Spleen (tissue), 11 donors: ENCODE measurements at regions not wholly inside any gene's neighbourhood (a gene's known extent, or its start where the extent isn't known, plus 50 kb on each side); places are given as distances from the start of the nearest gene placed in this dataset.

ENCODE experiments used
- DNase-seq: peaks from one replicate; pipeline ENCODE4 v3.0.0-alpha.2; 2020
- H3K27ac ChIP-seq, 8 donors: fragments of 200-600 bp; sonication (generic) in 7 of 8; 1 replicate in 4 of 8; 2 replicates in 4 of 8; pipeline versions ENCODE4 v1.5.0 to v1.8.0; 2016 to 2021; ENCODE audit warnings: inconsistent platforms in 4 of 8, mild to moderate bottlenecking in 4 of 8, moderate library complexity in 1 of 8
- H3K27me3 ChIP-seq, 7 donors: fragments of 200-600 bp; sonication (generic) in 6 of 7; replicated peaks in 1 of 7; 1 replicate in 4 of 7; 2 replicates in 3 of 7; pipeline versions ENCODE4 v1.5.0 to v1.8.0; 2016 to 2021; ENCODE audit warnings: inconsistent platforms in 3 of 7, mild to moderate bottlenecking in 1 of 7
- H3K36me3 ChIP-seq, 6 donors: fragments of 200-600 bp; sonication (generic) in 5 of 6; 1 replicate in 4 of 6; 2 replicates in 2 of 6; pipeline versions ENCODE4 v1.5.0 to v1.8.0; 2016 to 2021; ENCODE audit warnings: inconsistent platforms in 2 of 6
- H3K4me1 ChIP-seq, 6 donors: fragments of 200-600 bp; sonication (generic) in 5 of 6; 1 replicate in 3 of 6; 2 replicates in 3 of 6; pipeline versions ENCODE4 v1.5.0 to v1.8.0; 2016 to 2021; ENCODE audit warnings: inconsistent platforms in 3 of 6
- H3K4me3 ChIP-seq, 8 donors: fragments of 200-600 bp; sonication (generic) in 7 of 8; 1 replicate in 4 of 8; 2 replicates in 4 of 8; pipeline versions ENCODE4 v1.5.0 to v1.8.0; 2016 to 2021; ENCODE audit warnings: inconsistent platforms in 4 of 8, mild to moderate bottlenecking in 4 of 8, moderate library complexity in 2 of 8
- H3K9me3 ChIP-seq, 8 donors: fragments of 200-600 bp; sonication (generic) in 7 of 8; 1 replicate in 4 of 8; 2 replicates in 4 of 8; pipeline versions ENCODE4 v1.5.0 to v1.8.0; 2016 to 2021; ENCODE audit warnings: inconsistent platforms in 4 of 8
- POLR2A ChIP-seq, 3 donors: fragments of 450-650 bp; IDR thresholded peaks; one replicate each; pipeline ENCODE4 v1.5.1; 2017; ENCODE audit warnings: antibody characterized with exemption in 3 of 3, mild to moderate bottlenecking in 1 of 3
- POLR2AphosphoS5 ChIP-seq, 3 donors: sonication (generic); formaldehyde crosslinking; IDR thresholded peaks; one replicate each; pipeline ENCODE4 v1.5.1; 2017; ENCODE audit warnings: antibody characterized with exemption in 3 of 3
- WGBS, 5 donors: extraction: QIAGEN DNeasy Blood & Tissue Kit in 3 of 5; methylation state at CpG; one replicate each; pipeline versions ENCODE4 v1.1.5 to v1.1.7; 2013 to 2018; 5-methylcytosine and 5-hydroxymethylcytosine counted together
- intact Hi-C: fragments of 100-400 bp; cut with DNase I; formaldehyde crosslinking; loops from one replicate; pipeline ENCODE4 v1.15.0; 2023; ENCODE audit warnings: low total_unique reads
- TF ChIP-seq, protein P1 (sequence below), 11 experiments: fragments of 200-600 bp in 7 of 11; fragments of 450-650 bp in 4 of 11; sonication (generic) in 4 of 11; IDR thresholded peaks in 8 of 11; conservative IDR thresholded peaks in 3 of 11; 1 replicate in 7 of 11; 2 replicates in 4 of 11; pipeline versions ENCODE4 v1.4.0 to v1.8.0; 2016 to 2021; ENCODE audit warnings: antibody characterized with exemption in 11 of 11, inconsistent platforms in 4 of 11, mild to moderate bottlenecking in 1 of 11
- donor health status: healthy with polysubstance abuse.
- donor health status: DM: no; HTN: no; CAD: no; lungs with moderate emphysema.
- donor health status: DM: no; HTN: no; CAD: no.
- donor health status: Bipolar disorder and iron deficiency.
- donor health status: healthy.
- donor health status: DM: no; HTN: no; CAD: no.
- donor health status: DM: yes; HTN: yes; CAD: no.

DNA sequence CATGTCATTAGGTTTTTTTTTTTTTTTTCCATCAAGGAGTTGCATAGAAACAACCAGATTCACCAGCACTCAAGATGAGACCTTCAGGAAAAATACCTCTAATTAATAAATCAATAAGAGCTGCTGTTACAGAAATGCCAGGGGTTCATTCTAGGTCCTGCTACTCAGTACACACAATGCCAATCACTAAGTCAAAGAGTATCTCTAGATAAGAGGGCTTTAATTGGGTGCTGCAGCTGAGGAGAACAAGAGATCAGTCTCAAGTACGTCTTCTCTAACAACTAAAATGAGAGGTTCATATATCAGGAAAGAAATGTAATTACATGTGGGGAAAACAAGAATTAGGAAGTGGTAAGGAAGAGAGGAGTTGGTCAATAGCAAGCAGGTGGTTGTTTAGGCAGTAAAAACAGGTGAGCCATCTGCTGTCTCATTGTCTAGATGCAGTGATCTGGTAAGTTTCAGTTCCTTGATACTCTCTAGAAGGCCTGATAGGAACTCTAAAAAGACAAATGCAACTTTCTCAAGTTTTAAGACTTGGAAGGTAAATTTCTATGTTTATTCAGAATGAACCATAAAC, 272.9 kb upstream of the ZWINT start:
- Histone ChIP-seq H3K9me3 (peaks cover 0 to 28% (median 14%) of the 10 kb centered on the region in 8 donors), H3K4me1 (peaks cover 0 to 6% (median 0%) of the 10 kb centered on the region in 6 donors), H3K27me3 (no peaks in the 10 kb centered on the region), H3K36me3 (no peaks in the 10 kb centered on the region), H3K27ac (peak overlapping the region in 6 of 8 donors; percentile 0 to 65 (median 23)), H3K4me3 (no peak overlapping the region)
- DNase-seq: no peak
- TF ChIP-seq POLR2A (IDR thresholded peaks at IDR 0.05) (no peak), POLR2AphosphoS5 (IDR thresholded peaks at IDR 0.05) (no peak)
- TF ChIP-seq, protein P1, sequence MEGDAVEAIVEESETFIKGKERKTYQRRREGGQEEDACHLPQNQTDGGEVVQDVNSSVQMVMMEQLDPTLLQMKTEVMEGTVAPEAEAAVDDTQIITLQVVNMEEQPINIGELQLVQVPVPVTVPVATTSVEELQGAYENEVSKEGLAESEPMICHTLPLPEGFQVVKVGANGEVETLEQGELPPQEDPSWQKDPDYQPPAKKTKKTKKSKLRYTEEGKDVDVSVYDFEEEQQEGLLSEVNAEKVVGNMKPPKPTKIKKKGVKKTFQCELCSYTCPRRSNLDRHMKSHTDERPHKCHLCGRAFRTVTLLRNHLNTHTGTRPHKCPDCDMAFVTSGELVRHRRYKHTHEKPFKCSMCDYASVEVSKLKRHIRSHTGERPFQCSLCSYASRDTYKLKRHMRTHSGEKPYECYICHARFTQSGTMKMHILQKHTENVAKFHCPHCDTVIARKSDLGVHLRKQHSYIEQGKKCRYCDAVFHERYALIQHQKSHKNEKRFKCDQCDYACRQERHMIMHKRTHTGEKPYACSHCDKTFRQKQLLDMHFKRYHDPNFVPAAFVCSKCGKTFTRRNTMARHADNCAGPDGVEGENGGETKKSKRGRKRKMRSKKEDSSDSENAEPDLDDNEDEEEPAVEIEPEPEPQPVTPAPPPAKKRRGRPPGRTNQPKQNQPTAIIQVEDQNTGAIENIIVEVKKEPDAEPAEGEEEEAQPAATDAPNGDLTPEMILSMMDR (IDR thresholded peaks at IDR 0.05 in 8 of 11, conservative IDR thresholded peaks at IDR 0.05 in 3 of 11): no peak
- intact Hi-C loops: no loop called here
- WGBS, 5 donors: 56 to 73% (median 62%) methylated on average over 1 of the region's 1 CpG

DNA sequence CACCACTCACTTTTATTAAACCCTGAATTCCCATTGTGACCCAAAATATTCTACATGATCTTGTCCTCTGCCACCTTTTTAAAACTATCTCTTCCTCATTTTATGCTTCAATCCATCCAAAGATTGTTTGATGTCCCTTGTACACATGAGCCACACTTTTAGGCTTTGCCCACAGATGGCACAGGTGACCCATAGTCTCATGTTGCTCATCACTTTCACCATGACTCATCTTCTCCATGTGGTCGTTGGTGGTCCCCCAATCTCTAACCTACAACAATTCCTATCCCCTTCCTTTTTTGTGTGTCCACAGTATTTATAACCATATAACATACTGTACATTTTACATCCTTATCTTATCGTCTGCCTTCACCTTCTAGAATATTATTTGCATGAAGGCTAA, 271.5 kb upstream of the ZWINT start:
- TF ChIP-seq POLR2A (IDR thresholded peaks at IDR 0.05) (no peak), POLR2AphosphoS5 (IDR thresholded peaks at IDR 0.05) (no peak)
- TF ChIP-seq, protein P1 (IDR thresholded peaks at IDR 0.05 in 8 of 11, conservative IDR thresholded peaks at IDR 0.05 in 3 of 11): no peak
- Histone ChIP-seq H3K27me3 (no peaks in the 10 kb centered on the region), H3K4me1 (peaks cover 0 to 6% (median 0%) of the 10 kb centered on the region in 6 donors), H3K36me3 (no peaks in the 10 kb centered on the region), H3K4me3 (no peak overlapping the region), H3K9me3 (peaks cover 0 to 16% (median 3%) of the 10 kb centered on the region in 8 donors), H3K27ac (peak overlapping the region in 1 of 8 donors; percentile 23)
- no peak for DNase-seq
- intact Hi-C loops: no loop called here
- 55 to 63% (median 58%) methylated on average over 2 of the region's 2 CpGs for WGBS, 5 donors

DNA sequence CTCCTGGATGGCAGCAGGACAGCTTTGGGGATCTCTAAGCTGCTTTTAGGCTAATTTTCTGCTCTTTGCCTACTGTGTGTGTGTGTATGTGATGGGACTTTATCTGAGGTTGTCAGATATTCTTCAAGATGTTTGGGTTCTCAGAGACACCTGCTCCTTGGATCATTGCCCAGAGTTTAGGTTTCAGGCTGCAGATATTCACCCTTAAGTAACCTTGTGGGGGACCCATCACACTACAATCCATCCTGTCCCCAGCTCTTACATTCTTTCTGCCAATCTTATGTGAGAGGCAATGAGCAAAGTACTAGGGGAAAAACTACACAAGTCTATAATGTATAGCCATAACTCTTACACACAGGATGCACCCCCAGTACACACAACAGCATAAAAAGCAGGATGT, 263.0 kb upstream of the ZWINT start:
- no peak overlapping the region for H3K27ac ChIP-seq
- no peak for DNase-seq
- no peaks in the 10 kb centered on the region for H3K36me3 ChIP-seq
- no peaks in the 10 kb centered on the region for H3K27me3 ChIP-seq
- TF ChIP-seq, protein P1 (IDR thresholded peaks at IDR 0.05 in 8 of 11, conservative IDR thresholded peaks at IDR 0.05 in 3 of 11): no peak
- TF ChIP-seq POLR2A (IDR thresholded peaks at IDR 0.05): no peak
- TF ChIP-seq POLR2AphosphoS5 (IDR thresholded peaks at IDR 0.05): no peak
- H3K4me3 ChIP-seq: no peak overlapping the region
- intact Hi-C loops: no loop called here
- peaks cover 0 to 19% (median 9%) of the 10 kb centered on the region in 6 donors for H3K4me1 ChIP-seq
- H3K9me3 ChIP-seq: no peaks in the 10 kb centered on the region

DNA sequence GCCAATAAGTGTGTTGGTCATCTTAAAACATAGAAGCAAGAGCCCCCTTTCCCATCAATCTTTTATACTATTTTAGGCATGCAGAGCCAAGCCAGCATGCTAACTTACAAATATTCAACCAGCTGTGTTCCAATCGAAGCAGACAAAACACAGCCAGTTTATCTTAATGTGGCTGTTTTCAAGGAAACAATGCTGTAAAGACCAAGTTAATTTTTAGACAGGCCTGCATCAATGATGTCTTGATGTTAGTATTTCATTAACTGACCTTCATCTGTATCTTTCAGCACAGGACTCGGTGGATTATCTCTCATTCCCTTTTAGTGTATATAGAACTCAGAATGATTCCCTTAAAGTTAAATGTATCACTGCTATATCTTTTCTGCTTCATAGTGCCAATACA, 262.0 kb upstream of the ZWINT start:
- 71 to 79% (median 76%) methylated on average over 2 of the region's 2 CpGs for WGBS, 5 donors
- intact Hi-C loops: no loop called here
- Histone ChIP-seq H3K27ac (peak overlapping the region in 7 of 8 donors; percentile 27 to 69 (median 45)), H3K9me3 (no peaks in the 10 kb centered on the region), H3K4me3 (no peak overlapping the region), H3K36me3 (no peaks in the 10 kb centered on the region), H3K27me3 (no peaks in the 10 kb centered on the region), H3K4me1 (peaks cover 0 to 19% (median 9%) of the 10 kb centered on the region in 6 donors)
- no peak for DNase-seq
- TF ChIP-seq POLR2AphosphoS5 (IDR thresholded peaks at IDR 0.05) (no peak), POLR2A (IDR thresholded peaks at IDR 0.05) (no peak)
- TF ChIP-seq, protein P1 (IDR thresholded peaks at IDR 0.05 in 8 of 11, conservative IDR thresholded peaks at IDR 0.05 in 3 of 11): no peak
